ENCODE measurements at regions not wholly inside any gene's neighbourhood (a gene's known extent, or its start where the extent isn't known, plus 50 kb on each side); places are given as distances from the start of the nearest gene placed in this dataset.
"Not testable (repeated sequence)": the region's sequence is repeated elsewhere in the genome, so short reads cannot be mapped to it uniquely, and the experiment has no call there.

DNA sequence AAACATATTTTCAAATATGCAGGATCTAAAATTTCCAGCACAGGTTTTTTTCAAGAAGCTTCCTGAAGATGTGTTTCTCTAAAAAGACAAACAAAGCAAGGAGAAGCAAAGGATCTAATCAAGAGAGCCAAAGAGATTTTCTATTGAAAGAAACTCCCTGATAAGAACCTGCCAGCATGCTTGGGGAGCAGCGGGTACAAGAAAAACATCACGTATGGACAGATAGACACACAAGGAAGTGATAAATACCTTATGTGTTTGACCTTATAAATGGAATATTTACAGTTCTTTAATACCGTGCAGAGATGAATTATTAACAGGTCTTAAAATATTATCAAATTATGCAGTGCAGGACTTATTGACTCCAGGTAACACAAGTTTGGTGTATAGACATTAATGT is 562.1 kb downstream of the DACH1 start:
- in situ Hi-C loops (cut with MboI; ENCODE audit: low sequenced_read_pairs) = no loop called here

DNA sequence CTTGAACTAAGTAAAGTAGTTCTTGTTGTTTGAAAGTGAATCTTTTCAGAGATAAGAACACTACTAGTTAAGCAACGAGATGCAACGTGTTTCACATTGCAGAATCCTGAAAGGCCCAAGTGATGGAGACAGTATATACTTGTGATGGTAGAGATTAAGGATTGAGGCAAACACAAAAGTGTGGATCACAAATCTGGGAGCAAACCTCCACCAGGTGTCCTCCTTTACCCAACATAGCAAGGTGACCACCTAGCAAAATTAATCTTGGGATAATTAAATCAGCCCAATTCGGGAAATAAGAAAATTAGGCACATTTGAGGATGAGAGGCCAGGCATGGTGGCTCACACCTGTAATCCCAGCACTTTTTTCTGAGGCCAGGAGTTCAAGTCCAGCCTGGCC is 563.9 kb downstream of the DACH1 start:
- in situ Hi-C loops (cut with MboI; ENCODE audit: low sequenced_read_pairs) = no loop called here

DNA sequence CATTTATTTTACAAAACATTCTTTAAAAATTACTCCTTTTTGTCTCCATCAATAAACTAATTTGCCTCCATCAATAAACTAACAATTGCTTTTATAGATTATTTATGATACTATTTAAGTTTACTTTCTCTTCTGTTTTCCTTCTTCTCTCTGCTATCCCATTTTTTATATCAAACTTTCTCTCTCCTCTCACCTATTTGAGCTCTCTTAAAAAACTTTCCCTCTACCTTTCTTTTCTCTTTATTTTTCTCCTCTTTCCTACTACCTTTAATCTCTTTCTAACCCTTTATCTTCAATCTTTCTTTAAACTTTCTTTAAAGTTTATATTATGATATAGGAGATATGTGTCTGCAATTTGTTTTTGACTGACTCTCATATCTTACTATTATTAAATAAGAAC is 566.4 kb downstream of the DACH1 start:
- in situ Hi-C loops (cut with MboI; ENCODE audit: low sequenced_read_pairs) = no loop called here

DNA sequence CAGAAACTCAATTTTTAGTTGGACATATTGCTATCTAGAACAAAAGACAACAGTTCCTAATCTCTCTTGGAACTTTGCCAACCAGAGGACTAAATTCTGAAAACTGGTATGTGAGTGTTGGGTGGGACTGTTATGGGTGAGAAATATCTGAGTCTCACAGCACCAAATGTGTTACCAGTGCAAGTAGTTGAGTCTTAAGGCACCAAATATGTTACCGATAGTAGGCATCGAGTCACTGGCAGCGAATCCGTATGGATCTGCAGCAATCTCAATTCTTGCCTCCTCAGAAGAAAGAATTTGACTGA is 575.2 kb downstream of the DACH1 start:
- in situ Hi-C loops (cut with MboI; ENCODE audit: low sequenced_read_pairs) = no loop called here

DNA sequence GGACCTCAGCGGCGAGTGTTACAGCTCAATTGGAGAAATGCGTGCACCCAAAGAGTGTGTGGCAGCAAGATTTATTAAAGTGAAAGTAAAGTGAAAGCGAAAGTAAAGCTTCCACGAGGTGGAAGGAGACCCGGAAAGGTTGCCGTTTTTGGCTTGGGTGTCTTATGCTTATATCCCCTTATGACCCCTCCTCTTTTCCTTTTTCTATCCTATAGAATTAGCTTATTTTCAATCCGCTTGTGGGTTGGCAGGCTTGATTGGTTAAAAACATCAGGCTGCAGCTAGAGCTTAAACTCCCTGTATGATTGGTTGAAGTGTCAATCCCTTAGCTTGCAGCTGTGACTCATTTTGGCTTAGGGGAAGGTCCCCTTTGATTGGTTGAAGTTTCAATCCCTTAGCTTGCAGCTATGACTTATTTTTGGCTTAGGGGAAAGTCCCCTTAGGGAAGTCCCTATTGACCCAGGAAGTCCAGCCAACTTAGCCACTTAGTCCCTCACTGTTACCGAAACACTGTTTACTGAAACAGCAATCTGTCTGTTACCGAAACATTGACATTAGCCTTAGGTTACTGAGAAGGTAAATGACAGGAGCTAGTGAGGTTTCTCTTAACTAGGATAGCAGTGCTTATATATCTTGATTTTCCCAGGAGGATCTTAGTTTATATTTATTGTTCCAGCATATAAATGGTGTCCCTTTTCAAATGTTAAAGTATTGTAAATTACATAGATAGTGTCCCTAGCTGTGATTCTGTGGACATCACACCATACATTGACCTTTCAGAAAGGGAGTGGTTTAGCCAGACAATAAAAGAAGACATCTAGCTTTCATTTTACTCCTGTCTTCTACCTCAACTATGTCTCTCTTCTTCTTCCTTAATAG is 575.8 kb downstream of the DACH1 start:
- in situ Hi-C loops (cut with MboI; ENCODE audit: low sequenced_read_pairs) = no loop called here

DNA sequence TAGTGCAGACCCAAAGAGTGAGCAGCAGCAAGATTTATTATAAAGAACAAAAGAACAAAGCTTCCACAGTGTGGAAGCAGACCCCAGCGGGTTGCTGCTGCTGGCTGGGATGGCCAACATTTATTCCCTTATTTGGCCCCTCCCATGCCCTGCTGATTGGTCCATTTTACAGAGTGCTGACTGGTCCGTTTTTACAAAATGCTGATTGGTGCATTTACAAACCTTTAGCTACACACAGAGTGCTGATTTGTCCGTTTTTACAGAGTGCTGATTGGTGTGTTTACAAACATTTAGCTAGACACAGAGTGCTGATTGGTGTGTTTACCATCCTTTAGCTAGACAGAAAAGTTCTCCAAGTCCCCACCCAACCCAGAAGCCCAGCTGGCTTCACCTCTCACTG is 577.0 kb downstream of the DACH1 start:
- in situ Hi-C loops (cut with MboI; ENCODE audit: low sequenced_read_pairs) = not testable (repeated sequence)

DNA sequence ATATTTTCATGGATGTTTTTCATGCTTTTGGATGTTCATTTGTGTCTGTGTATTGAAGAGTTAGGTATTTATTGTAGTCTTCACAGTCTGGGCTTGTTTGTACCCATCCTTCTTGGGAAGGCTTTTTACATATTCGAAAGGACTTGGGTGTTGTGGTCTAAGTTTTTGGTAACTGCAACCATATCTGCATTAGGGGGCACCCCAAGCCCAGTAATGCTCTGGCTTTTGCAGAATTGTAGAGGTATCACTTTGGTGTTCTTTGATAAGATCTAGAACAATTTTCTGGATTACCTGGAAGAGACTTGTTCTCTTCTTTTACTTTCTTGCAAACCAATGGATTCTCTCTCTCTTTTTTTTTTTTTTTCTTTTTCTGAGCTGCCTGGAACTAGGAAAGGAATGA is 581.3 kb downstream of the DACH1 start:
- in situ Hi-C loops (cut with MboI; ENCODE audit: low sequenced_read_pairs) = no loop called here

DNA sequence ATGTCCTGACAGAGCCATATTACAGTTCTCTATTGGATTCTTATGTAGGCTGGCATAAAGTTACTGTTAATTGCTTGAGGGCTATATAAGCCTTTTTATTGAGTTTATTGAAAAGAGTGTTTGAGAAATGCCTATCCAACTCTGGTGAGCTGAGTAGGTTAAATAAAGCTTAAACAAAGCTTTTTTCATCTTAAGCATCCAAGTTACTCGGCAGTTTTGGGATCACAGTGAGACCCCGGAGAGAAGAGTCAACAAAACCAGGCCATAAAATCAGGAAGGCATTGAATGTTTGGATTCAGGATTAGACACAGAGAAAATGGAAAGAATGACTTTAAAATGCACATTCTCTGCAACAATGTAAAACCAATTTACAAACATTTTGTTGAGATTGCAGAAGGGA is 588.5 kb downstream of the DACH1 start:
- in situ Hi-C loops (cut with MboI; ENCODE audit: low sequenced_read_pairs) = no loop called here

DNA sequence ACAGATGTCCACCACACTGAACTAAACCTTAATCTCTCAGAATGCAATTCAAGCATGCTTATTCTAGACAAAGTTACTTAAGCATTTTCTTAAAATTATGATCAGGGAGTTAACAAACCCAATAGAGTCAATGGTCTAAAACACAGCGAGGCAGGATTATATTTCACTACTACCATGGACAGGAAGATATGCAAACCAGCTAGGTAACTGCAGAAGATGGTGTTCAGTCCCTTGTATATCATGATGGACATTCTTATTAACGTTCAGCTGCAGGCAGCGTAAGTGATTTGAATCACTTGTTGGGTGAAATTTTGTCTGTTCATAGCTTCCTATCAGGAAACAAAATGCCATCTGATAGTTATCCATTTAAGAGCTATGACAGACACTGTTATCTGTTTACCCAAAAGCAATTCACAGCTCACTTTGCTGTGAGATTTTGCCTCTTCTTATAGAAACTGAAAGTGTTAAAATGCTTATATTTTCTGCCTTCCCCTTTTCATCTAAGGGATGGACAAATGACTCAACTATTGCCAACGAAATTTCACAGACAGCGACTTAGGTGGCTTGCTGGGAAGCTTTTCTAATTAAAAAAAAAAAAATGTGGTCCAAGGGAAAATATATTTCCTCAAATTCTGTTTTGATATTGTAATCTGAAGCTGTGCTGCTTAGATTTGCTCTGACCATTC is 591.9 kb downstream of the DACH1 start:
- in situ Hi-C loops (cut with MboI; ENCODE audit: low sequenced_read_pairs) = no loop called here

DNA sequence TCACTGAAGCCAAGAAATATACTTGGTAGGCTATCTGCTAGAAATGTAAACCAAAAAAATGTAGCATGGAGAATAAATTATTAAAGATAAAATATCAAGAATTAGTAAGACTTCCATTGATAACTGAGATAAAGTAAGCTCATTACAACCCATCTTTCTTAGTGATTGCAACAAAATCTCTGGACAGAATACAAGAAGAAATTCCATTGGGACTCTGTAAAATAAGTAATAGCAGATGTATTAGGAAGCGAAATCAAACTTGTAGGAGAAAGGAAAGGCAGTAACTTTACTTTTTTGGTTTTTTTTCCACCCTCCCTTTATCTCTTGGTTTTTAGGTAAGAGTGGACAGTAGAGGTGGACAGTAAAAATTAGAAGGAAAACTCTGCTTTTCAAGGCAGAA is 605.7 kb downstream of the DACH1 start:
- in situ Hi-C loops (cut with MboI; ENCODE audit: low sequenced_read_pairs) = no loop called here

DNA sequence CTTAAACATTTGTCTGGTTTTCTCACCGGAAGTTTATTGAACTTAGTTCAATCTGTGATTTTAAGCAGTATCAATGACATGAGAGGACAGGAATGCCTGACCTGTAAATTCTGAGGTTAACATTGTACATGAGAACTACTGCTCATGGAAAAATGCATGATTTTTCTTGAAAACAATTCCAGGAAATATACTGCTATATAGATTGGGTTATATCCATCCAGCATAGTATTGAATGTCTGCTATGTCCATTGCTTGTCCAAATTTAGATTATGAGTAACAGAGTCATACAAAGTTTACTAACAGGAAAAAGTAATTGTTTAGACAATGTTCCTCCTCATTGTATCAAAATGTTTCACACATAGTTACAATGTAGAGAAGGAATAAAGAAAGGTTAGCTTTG is 606.8 kb downstream of the DACH1 start:
- in situ Hi-C loops (cut with MboI; ENCODE audit: low sequenced_read_pairs) = no loop called here

DNA sequence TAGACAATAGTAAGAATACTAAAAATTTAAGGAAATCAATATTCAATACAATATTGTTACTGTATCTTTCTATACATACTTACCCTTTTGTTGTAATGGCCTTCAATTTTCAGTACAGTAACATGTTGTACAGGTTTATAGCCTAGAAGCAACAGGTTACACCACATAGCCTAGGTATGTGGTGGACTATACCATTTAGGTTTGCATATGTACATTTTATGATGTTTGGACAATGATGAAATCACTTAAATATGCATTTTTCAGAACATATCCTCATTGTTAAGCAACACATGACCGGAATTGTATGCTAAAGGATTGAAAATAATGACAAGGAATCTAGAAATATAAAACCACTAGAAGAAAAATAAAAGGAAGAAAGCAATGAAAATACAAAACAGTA is 611.4 kb downstream of the DACH1 start:
- in situ Hi-C loops (cut with MboI; ENCODE audit: low sequenced_read_pairs) = no loop called here

DNA sequence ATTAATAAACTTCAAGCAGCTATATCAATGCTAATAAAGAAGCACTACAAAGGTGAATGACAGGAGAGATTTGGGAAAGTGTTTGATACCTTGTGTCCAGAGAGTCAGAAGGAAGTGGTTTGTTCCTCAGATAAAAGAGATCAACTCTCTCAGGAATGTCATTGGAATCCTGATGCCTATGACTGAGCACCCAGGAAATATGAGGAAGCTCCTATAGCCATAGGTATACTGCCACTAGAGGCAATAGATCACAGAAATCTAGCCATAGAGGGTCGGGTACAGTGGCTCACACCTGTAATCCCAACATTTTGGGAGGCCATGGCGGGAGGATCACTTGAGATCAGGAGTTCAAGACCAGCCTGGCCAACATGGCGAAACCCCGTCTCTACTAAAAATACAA is 612.6 kb downstream of the DACH1 start:
- in situ Hi-C loops (cut with MboI; ENCODE audit: low sequenced_read_pairs) = no loop called here

DNA sequence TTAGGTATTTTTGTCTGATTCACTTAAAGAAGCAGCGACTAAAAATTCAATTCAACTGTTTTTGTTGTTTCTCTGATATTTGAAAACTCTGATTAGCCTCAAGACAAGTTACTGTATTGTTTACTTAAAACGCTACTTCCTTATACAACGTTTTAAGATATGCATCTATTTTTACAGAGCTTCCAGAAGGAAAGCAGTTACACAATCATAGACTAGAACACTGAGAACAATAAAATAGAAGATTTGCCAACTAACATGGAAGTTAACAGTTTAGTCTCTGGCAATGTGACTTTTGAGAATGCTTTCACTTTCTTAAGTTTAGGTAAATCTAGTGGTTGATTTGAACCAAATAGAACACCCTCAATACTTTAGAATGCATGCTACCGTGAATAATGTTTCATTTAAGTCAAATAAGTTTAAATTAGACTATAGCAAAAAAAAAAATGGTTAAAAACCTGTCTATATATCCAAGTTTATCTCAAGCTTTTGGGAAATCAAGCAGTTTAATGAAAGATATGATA is 614.8 kb downstream of the DACH1 start:
- in situ Hi-C loops (cut with MboI; ENCODE audit: low sequenced_read_pairs) = no loop called here

DNA sequence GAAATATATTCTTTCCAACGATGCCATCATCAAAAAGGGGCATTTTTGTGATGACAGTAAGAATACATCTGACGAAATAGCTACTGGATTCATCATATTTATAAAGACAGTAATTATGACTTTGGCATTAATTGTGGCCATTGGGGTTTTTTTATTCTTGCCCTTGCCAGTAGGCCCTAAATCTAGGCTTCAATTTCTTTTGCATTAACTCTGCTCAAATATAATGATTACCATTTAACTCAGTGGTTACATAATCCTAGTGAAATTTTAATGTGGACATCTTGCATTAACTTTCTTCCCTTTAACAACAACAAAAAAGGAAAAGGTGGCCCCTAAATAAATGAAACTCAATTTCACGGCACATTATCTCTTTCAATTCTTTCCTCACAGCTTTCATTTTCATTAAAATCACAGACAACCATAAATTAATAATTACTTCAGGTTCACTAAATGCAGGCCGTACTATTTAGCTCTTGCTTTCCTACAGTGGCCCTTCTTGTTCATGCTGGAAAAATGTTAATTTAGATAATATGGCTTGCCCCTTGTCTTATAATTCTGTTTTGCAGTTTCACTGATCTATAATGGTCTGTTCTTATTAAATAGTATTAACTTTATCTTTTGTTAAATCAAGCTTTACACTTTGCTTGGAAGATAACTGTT is 615.6 kb downstream of the DACH1 start:
- in situ Hi-C loops (cut with MboI; ENCODE audit: low sequenced_read_pairs) = no loop called here

DNA sequence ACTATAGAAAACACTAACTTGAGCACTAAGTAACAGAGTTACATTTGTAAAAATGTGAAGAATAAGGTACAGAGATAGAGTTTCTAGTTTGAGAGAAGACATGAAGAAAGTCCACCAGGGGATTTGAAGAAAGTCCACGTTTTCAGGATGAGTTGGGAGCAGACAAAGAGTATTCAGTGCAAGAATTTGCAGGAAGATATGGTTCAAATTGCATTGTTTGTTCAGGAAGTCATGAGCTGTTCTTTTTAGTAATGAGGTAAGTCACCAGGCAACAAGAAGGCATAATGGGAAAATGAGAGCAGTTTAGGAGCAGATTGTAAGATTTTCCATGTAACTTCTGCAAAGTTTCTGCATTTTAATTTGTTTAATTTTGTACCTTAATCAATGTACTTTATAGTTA is 618.0 kb downstream of the DACH1 start:
- in situ Hi-C loops (cut with MboI; ENCODE audit: low sequenced_read_pairs) = no loop called here

DNA sequence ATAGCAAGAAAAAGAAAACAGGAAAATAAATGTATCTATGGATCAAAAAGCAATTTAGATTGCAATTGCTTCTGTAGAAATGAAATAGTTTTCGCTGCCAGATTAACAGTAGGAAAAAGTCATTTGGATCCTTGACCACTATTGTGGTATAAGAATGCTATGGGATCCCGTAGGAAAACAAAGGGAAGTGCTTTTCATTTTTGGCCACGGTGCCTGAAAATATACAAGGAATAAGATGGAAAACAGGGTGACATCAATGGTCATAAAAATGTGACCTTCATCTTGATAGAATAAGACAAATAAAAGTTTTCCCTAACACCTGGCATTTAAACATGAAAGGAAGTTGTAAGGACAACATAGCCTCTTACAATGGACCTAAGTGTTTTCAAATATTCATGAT is 622.8 kb downstream of the DACH1 start:
- in situ Hi-C loops (cut with MboI; ENCODE audit: low sequenced_read_pairs) = no loop called here

DNA sequence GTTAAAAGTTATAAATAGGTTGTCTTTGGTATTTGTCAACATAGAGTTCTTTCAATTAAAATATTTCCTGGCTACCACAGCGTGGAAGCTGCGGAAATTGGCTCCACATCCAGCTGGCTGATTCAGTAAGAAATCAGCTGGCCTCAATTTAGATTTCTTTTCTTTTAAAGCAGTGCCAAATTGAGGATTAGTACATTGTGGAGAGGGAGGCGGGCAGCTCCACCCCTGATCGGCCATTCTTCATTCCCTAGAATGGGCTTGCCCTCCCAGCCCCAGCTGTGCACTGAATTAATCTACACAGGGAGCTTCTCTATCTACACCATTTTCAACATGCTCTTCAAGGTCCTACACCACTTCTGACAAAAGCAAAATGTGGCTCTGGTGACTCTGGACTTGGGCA is 624.8 kb downstream of the DACH1 start:
- in situ Hi-C loops (cut with MboI; ENCODE audit: low sequenced_read_pairs) = no loop called here

DNA sequence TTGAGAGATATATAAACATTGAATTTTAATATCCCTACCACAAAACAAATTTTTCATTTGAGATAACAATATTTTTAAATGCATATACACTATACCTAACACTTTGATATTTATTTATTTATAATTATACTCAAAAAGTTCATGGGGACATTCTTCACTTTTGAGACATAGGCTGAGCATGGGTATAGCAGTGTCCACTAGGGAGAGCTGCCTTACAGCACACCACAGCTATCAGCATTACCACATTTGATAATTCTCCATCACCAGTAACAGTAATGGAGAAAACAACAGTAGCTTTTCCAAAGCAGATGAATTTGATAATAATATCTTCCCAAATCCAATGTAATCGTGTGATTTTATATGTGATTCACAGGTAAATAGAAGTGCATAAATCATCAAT is 626.1 kb downstream of the DACH1 start:
- in situ Hi-C loops (cut with MboI; ENCODE audit: low sequenced_read_pairs) = no loop called here

DNA sequence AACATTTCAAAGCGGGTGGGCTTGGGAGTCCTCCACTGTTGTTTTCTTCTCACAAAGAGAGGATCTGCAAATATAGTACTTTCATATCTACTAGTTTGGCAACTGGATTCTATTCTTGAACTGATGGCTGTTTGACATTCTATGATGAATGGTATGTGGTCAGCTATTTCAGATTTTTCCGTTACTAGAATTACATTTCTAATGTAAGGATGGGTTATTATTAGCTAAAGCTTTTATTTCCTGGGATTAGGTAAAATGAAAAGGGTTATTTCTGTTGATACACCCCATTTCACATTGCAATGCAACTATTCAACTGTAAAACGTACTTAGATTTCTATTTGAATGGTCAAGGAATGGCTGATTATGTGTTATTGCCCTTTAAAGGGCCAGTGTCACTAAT is 629.7 kb downstream of the DACH1 start:
- in situ Hi-C loops (cut with MboI; ENCODE audit: low sequenced_read_pairs) = no loop called here

DNA sequence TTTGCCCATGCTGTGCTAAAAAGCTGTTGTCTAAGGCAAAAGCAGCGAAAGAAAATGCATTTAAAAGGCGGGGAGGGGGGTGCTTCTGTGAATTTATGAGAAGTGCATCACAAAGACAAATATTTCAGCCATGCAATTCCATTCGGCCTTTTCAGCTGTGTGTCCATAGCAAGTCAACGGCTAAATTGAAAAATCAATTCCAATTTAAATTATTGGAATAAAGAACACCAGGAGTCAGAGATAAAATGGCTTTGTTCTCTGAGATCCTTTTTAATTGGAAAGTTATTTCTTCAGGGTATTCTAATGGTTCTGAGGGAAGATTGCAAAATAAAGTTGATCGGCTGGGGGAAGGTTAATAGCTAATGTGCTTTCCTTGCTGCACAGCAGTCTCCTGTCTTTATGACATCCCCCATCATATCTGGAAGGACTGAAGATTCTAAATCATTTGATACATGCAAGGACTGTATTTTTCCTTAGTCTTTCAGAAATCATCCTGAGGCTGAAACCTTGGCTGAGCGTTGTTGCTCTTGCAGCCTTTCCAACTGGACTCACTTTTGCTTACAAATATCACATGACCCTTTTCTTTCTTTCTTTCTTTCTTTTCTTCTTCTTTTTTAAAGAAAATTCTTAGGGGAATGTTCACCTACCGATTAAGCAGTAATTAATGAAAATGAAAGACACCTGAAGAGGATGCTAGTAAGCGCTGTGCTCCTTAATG is 647.1 kb downstream of the DACH1 start:
- in situ Hi-C loops (cut with MboI; ENCODE audit: low sequenced_read_pairs) = no loop called here
